ENCODE measurements at regions not wholly inside any gene's neighbourhood (a gene's known extent, or its start where the extent isn't known, plus 50 kb on each side); places are given as distances from the start of the nearest gene placed in this dataset.
A peak's percentile ranks its signal among the peaks of the same experiment; 100 is the strongest.
"Not testable (repeated sequence)": the region's sequence is repeated elsewhere in the genome, so short reads cannot be mapped to it uniquely, and the experiment has no call there.

GRCh38 chr16:29169295-29169994 lies 184.6 kb downstream of the LAT start:
- peak; percentile 84 for TF ChIP-seq ZNF263 (CRISPR knock-in tag; IDR thresholded peaks at IDR 0.05)
- H3K36me3 ChIP-seq (replicated peaks in 1 of 2; ENCODE audit: control insufficient read depth in 1 of 2, insufficient read depth in 2 of 2, low read length in 2 of 2); FAIRE-seq; H3K4me1 ChIP-seq (ENCODE audit: insufficient read depth, low read length); H3K9ac ChIP-seq (ENCODE audit: insufficient read depth, low read depth, low read length); intact Hi-C loops (cut with micrococcal nuclease; ENCODE audit: unreplicated experiment); H2AFZ ChIP-seq (ENCODE audit: low read length); H4K20me1 ChIP-seq (ENCODE audit: insufficient read depth, low read length); CTCF ChIA-PET (ENCODE audit: low intra/inter-chr PET ratio, low total read pairs); H3K4me2 ChIP-seq (ENCODE audit: low read depth, low read length); in situ Hi-C loops (cut with HindIII; ENCODE audit: extremely low pct_ligation_motif_present, low pct_unique_long_range_greater_than_20kb); H3K79me2 ChIP-seq (ENCODE audit: insufficient read depth, low read length); POLR2A ChIA-PET; H3K4me3 ChIP-seq (replicated peaks in 1 of 3; ENCODE audit: insufficient read depth in 1 of 3, low read depth in 2 of 3, low read length in 3 of 3); H3K27me3 ChIP-seq (ENCODE audit: control insufficient read depth in 1 of 2, insufficient read depth in 2 of 2, low read length in 2 of 2); H3K27ac ChIP-seq (ENCODE audit: extremely low read length, insufficient read depth, low read length); DNase-seq (ENCODE audit: low spot score); ATAC-seq; BruUV-seq (replicated peaks): not testable (repeated sequence)
- 34% methylated on average over 11 of the region's 16 CpGs for WGBS (ENCODE audit: low lambda C conversion rate)
- H3K9me3 ChIP-seq (ENCODE audit: low read length) = peaks cover 12% of the 10 kb centered on the region; the same call in 1 of the 2 replicates

GRCh38 chr16:29168515-29169259 lies 183.8 kb downstream of the LAT start:
- in situ Hi-C loops (cut with HindIII; ENCODE audit: extremely low pct_ligation_motif_present, low pct_unique_long_range_greater_than_20kb); BruUV-seq (replicated peaks); H3K27me3 ChIP-seq (ENCODE audit: control insufficient read depth in 1 of 2, insufficient read depth in 2 of 2, low read length in 2 of 2); H3K27ac ChIP-seq (ENCODE audit: extremely low read length, insufficient read depth, low read length); H3K79me2 ChIP-seq (ENCODE audit: insufficient read depth, low read length); POLR2A ChIA-PET; H3K4me2 ChIP-seq (ENCODE audit: low read depth, low read length); FAIRE-seq; CTCF ChIA-PET (ENCODE audit: low intra/inter-chr PET ratio, low total read pairs); intact Hi-C loops (cut with micrococcal nuclease; ENCODE audit: unreplicated experiment); H2AFZ ChIP-seq (ENCODE audit: low read length); H4K20me1 ChIP-seq (ENCODE audit: insufficient read depth, low read length); ATAC-seq; DNase-seq (ENCODE audit: low spot score); H3K9ac ChIP-seq (ENCODE audit: insufficient read depth, low read depth, low read length); H3K4me1 ChIP-seq (ENCODE audit: insufficient read depth, low read length); H3K4me3 ChIP-seq (replicated peaks in 1 of 3; ENCODE audit: insufficient read depth in 1 of 3, low read depth in 2 of 3, low read length in 3 of 3); H3K36me3 ChIP-seq (replicated peaks in 1 of 2; ENCODE audit: control insufficient read depth in 1 of 2, insufficient read depth in 2 of 2, low read length in 2 of 2): not testable (repeated sequence)
- H3K9me3 ChIP-seq (ENCODE audit: low read length) = peaks cover 12% of the 10 kb centered on the region; the same call in 1 of the 2 replicates
- 48% methylated on average over 13 of the region's 13 CpGs for WGBS (ENCODE audit: low lambda C conversion rate)
- TF ChIP-seq MNT (IDR thresholded peaks at IDR 0.05) = peak; percentile 98

Measured in HepG2 (cell line).